Breast epithelium (tissue), 4 donors: ENCODE measurements at regions not wholly inside any gene's neighbourhood (a gene's known extent, or its start where the extent isn't known, plus 50 kb on each side); places are given as distances from the start of the nearest gene placed in this dataset.
A peak's percentile ranks its signal among the peaks of the same experiment; 100 is the strongest.

ENCODE experiments used
- DNase-seq, 2 donors: peaks; one replicate each; pipeline ENCODE4 v3.0.0-alpha.2; 2019; ENCODE audit warnings: low spot score in 2 of 2
- H3K27ac ChIP-seq, 2 donors: fragments of 200-600 bp; sonication (generic) in 1 of 2; one replicate each; pipeline ENCODE4 v1.5.1; 2016 to 2019; ENCODE audit warnings: mild to moderate bottlenecking in 1 of 2
- H3K27me3 ChIP-seq, 2 donors: fragments of 200-600 bp; sonication (generic) in 1 of 2; one replicate each; pipeline versions ENCODE4 v1.5.1 to v1.6.0; 2017 to 2019; ENCODE audit warnings: control low read depth in 1 of 2, mild to moderate bottlenecking in 1 of 2
- H3K36me3 ChIP-seq: fragments of 200-600 bp; one replicate; pipeline ENCODE4 v1.5.1; 2019
- H3K4me1 ChIP-seq, 2 donors: fragments of 200-600 bp; sonication (generic); one replicate each; pipeline ENCODE4 v1.5.1; 2016 to 2019; ENCODE audit warnings: control low read depth in 1 of 2
- H3K4me3 ChIP-seq, 3 donors: fragments of 200-600 bp; sonication (generic); 1 replicate in 2 of 3; 2 replicates in 1 of 3; pipeline ENCODE4 v1.5.1; 2016 to 2019; ENCODE audit warnings: mild to moderate bottlenecking in 3 of 3, moderate library complexity in 2 of 3
- H3K9me3 ChIP-seq, 2 donors: fragments of 200-600 bp; sonication (generic) in 1 of 2; one replicate each; pipeline ENCODE4 v1.5.1; 2016 to 2019; ENCODE audit warnings: control low read depth in 1 of 2
- POLR2A ChIP-seq: fragments of 450-650 bp; IDR thresholded peaks from one replicate; pipeline ENCODE4 v1.6.1; 2016; ENCODE audit warnings: antibody characterized with exemption, mild to moderate bottlenecking, moderate library complexity
- POLR2AphosphoS5 ChIP-seq, 3 donors: sonication (generic); formaldehyde crosslinking; IDR thresholded peaks; one replicate each; pipeline ENCODE4 v1.6.1; 2017; ENCODE audit warnings: antibody characterized with exemption in 3 of 3
- intact Hi-C: fragments of 100-400 bp; cut with DNase I; formaldehyde crosslinking; loops from one replicate; pipeline ENCODE4 v1.15.1; 2023; ENCODE audit warnings: low total_unique reads
- TF ChIP-seq, protein P1 (sequence below), 3 donors: fragments of 450-650 bp; IDR thresholded peaks; one replicate each; pipeline ENCODE4 v1.5.1; 2016 to 2017; ENCODE audit warnings: antibody characterized with exemption in 3 of 3, mild to moderate bottlenecking in 3 of 3, moderate library complexity in 3 of 3

DNA sequence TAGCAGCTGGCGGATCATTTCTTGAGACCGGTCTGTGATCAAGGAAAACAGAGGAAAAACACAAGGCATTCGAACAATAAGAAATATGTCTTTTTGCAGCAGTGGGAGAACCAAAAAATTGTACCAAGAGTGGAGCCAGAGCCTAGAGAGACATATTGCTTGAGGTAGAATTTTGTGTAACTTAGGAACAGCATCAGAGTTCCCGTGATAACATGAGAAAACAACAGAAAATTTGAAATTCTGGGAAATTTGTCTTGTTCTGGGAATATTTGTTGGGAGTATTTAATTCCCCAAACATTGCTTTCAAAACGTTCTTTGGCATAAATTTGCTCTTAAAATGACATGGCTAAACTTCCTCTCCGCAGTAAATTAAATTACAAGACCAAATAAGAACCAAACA, 267.5 kb downstream of the GPD2 start:
- Histone ChIP-seq H3K9me3 (no peaks in the 10 kb centered on the region), H3K4me1 (no peaks in the 10 kb centered on the region), H3K4me3 (no peak overlapping the region), H3K36me3 (no peaks in the 10 kb centered on the region), H3K27me3 (no peaks in the 10 kb centered on the region), H3K27ac (no peak overlapping the region)
- no peak for DNase-seq
- intact Hi-C loops = no loop called here
- no peak for TF ChIP-seq POLR2A
- TF ChIP-seq, protein P1, sequence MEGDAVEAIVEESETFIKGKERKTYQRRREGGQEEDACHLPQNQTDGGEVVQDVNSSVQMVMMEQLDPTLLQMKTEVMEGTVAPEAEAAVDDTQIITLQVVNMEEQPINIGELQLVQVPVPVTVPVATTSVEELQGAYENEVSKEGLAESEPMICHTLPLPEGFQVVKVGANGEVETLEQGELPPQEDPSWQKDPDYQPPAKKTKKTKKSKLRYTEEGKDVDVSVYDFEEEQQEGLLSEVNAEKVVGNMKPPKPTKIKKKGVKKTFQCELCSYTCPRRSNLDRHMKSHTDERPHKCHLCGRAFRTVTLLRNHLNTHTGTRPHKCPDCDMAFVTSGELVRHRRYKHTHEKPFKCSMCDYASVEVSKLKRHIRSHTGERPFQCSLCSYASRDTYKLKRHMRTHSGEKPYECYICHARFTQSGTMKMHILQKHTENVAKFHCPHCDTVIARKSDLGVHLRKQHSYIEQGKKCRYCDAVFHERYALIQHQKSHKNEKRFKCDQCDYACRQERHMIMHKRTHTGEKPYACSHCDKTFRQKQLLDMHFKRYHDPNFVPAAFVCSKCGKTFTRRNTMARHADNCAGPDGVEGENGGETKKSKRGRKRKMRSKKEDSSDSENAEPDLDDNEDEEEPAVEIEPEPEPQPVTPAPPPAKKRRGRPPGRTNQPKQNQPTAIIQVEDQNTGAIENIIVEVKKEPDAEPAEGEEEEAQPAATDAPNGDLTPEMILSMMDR (IDR thresholded peaks at IDR 0.05) = no peak
- no peak for TF ChIP-seq POLR2AphosphoS5 (IDR thresholded peaks at IDR 0.05)

- Histone ChIP-seq H3K36me3 (no peaks in the 10 kb centered on the region), H3K9me3 (no peaks in the 10 kb centered on the region), H3K27me3 (no peaks in the 10 kb centered on the region), H3K4me1 (no peaks in the 10 kb centered on the region), H3K27ac (no peak overlapping the region), H3K4me3 (no peak overlapping the region)
- intact Hi-C loops = no loop called here
- TF ChIP-seq POLR2A (no peak), POLR2AphosphoS5 (IDR thresholded peaks at IDR 0.05) (no peak)
- TF ChIP-seq, protein P1 (IDR thresholded peaks at IDR 0.05) = no peak
- DNase-seq = no peak
Observed at GRCh38 chr2:156704132-156704531, 268.0 kb downstream of the GPD2 start.

- Histone ChIP-seq H3K27ac (peak overlapping the region; percentile 18 to 68), H3K4me1 (no peaks in the 10 kb centered on the region), H3K4me3 (no peak overlapping the region), H3K27me3 (no peaks in the 10 kb centered on the region), H3K36me3 (no peaks in the 10 kb centered on the region), H3K9me3 (no peaks in the 10 kb centered on the region)
- TF ChIP-seq, protein P1 (IDR thresholded peaks at IDR 0.05) = no peak
- TF ChIP-seq POLR2A (no peak), POLR2AphosphoS5 (IDR thresholded peaks at IDR 0.05) (no peak)
- no peak for DNase-seq
- intact Hi-C loops = no loop called here
Observed at GRCh38 chr2:156704617-156705016, 268.4 kb downstream of the GPD2 start.

- no peak for TF ChIP-seq POLR2AphosphoS5 (IDR thresholded peaks at IDR 0.05)
- TF ChIP-seq, protein P1 (IDR thresholded peaks at IDR 0.05) = no peak
- no peaks in the 10 kb centered on the region for H3K27me3 ChIP-seq
- H3K4me3 ChIP-seq = no peak overlapping the region
- no peaks in the 10 kb centered on the region for H3K9me3 ChIP-seq
- no peak for DNase-seq
- H3K4me1 ChIP-seq = no peaks in the 10 kb centered on the region
- no peaks in the 10 kb centered on the region for H3K36me3 ChIP-seq
- intact Hi-C loops = no loop called here
- no peak overlapping the region for H3K27ac ChIP-seq
Observed at GRCh38 chr2:156706576-156706975, 270.4 kb downstream of the GPD2 start.

GRCh38 chr2:156708051-156708450, 271.9 kb downstream of the GPD2 start:
- no peaks in the 10 kb centered on the region for H3K4me1 ChIP-seq
- DNase-seq = no peak
- no peak overlapping the region for H3K27ac ChIP-seq
- no peaks in the 10 kb centered on the region for H3K27me3 ChIP-seq
- H3K9me3 ChIP-seq = no peaks in the 10 kb centered on the region
- H3K4me3 ChIP-seq = no peak overlapping the region
- intact Hi-C loops = no loop called here
- TF ChIP-seq POLR2A (no peak), POLR2AphosphoS5 (IDR thresholded peaks at IDR 0.05) (no peak)
- TF ChIP-seq, protein P1 (IDR thresholded peaks at IDR 0.05) = no peak
- no peaks in the 10 kb centered on the region for H3K36me3 ChIP-seq
